GM18519 (cell line): ENCODE measurements at regions not wholly inside any gene's neighbourhood (a gene's known extent, or its start where the extent isn't known, plus 50 kb on each side); places are given as distances from the start of the nearest gene placed in this dataset.
"Not testable (repeated sequence)": the region's sequence is repeated elsewhere in the genome, so short reads cannot be mapped to it uniquely, and the experiment has no call there.

Source experiments
- ATAC-seq: cut with Tn5 transposase; IDR thresholded peaks from one replicate; pipeline ENCODE4 v1.9.1; 2021; ENCODE audit warnings: mild to moderate bottlenecking, moderate library complexity; ENCODE audit not compliant: unreplicated experiment, low FRiP score

DNA sequence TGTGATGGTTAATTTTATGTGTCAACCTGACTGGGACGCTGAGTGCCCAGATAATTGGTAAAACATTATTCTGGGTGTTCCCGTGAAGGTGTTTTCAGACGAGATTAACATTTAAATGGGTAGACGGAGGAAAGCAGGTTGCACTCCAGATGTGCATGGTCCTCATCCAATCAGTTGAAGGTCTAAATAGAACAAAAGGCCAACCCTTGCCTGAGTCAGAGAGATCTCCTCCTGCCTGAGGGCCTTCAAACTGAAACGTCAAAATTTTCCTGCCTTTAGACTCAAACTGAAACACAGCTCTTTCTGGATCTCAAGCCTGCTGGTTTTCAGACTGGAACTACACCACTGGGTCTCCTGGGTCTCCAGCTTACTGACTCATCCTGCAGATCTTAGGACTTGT, 73.5 kb downstream of the NPIPA8 start:
- not testable (repeated sequence) for ATAC-seq

DNA sequence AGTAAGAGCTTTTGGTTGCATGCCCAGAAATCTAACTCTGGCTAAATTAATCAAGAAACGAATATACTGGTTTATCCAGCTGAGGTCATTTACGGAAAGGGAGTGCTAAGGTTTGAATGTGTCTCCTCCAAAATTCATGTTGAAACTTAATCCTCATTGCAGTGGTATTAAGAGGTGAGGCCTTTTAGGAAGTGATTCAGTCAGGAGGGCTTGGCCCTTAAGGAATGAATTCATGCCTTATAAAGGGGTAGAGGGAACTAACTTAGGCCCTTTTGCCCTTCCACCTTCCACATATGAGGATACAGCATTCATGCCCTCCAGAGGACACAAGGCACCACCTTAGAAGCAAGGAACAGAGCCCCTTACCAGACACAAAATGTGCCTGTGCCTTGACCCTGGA, 74.7 kb downstream of the NPIPA8 start:
- ATAC-seq, result not testable (repeated sequence)

DNA sequence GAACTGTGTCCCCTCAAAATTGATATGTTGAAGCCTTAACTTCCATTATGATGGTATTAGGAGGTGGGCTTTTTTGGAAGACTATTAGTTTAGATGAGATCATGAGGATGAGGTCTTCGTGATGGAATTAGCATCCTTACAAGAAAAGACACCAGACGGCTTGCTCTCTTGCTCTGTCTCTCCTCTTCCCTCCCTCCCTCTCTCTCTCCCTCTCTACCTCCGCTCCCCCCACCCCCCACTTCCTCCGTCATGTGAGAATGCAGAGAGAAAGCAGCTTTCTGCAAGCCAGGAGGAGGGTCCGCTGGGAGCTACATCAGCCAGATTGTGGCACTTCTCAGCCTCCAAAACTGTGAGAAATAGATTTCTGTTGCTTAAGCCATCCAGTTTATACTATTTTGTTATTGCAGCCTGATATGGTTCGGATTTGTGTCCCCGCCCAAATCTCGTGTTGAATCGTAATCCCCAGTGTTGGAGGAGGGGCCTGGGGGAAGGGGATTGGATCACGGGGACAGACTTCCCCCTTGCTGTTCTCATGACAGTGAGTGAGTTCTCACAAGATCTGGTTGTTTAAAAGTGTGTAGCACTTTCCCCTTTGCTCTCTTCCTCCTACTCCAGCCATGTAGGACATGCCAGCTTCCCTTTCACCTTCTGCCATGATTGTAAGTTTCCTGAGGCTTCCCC, 76.9 kb downstream of the NPIPA8 start:
- not testable (repeated sequence) for ATAC-seq

DNA sequence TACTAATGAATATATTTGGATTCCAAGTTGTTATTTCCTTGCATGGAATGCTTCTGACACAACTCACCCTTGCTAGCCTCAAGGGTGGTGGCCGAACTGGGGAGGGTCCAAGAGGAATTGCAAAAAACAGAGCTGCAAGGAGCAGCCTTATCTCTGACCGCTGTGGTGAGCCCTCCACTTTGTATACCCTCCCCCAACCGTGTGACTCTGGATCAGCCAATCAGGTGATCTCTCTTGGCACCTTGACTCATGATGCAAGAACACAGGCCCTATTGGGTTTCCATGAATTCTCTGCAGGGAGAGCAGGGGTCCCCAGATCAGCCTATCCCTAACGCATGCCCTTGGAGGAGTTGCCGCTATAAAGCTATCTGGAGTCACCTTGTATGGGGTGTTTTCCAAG, 83.6 kb downstream of the NPIPA8 start:
- not testable (repeated sequence) for ATAC-seq

DNA sequence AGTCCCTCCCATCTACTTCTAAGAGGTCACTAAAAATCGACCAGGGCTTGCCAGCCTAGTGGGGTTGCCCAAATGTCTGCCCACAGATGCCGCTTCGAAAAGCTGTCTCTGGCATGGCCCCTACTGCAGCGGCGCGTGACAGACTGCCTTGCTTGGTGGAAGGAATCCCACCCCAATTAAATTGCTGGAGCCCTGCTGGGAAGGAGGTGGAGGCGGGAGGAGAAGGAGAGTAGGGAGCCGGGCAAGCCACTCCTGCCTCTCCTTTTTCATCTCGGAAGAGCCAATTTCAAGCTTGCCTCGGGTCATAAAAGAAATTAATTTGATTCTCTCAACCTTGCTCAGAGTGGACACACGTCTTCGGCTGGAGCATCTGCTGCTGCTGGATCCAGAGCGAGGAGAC, 106.0 kb downstream of the NPIPA8 start:
- ATAC-seq, result not testable (repeated sequence)

DNA sequence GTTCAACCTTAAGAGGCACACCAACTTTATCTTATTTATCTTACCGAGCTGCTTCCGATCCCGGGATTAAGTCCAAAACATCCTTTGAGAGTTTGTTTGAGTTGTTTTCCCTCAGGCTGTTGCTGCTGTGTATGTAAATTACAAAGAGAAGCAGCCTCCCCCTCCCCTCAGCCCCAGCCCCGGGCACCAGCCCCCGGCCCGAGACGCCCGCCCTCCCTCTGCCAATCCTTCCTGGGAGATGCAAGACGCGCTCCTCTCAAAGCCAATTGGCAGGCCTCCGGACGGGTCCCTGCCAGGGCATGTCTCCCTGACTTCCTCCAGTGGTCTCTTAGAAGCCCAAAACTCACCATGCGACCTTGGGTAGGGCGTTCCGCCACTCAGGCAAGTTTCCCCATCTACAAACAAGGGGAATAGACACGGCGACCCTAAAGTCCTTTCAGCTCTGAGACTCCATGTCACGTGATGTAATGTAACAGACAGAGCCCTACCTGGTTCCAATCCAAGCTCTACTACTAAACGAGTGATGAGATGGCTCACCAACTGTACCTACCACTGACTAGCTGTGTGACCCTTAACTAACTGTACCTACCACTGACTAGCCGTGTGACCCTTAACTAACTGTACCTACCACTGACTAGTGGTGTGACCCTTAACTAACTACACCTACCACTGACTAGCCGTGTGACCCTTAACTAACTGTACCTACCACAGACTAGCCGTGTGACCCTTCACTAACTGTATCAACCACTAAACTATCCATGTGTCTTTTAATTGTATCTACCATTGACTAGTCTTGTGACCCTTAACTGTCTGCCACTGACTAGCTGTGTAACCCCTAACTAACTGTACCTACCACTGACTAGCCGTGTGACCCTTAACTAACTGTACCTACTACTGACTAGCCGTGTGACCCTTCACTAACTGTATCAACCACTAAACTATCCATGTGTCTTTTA, 114.2 kb downstream of the NPIPA8 start:
- not testable (repeated sequence) for ATAC-seq

DNA sequence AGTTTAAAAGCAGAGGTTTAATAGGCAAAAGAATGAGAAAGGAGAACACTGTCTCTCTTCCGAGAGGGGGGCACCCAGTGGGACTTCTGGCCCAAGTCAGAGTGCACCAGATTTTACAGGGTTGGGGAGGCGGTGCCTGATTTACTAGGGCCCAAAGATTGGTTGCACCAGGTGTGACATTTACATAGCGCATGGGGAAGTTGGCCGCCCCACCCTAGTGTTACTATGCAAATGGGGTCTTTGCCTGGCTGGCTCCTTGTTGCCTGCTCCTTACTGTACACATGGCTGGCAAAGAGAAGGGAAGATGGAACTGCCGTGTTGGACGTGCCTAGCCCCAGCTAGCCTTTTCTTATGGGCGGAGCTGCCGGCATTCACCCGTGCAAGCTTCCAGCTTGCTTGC, 118.8 kb downstream of the NPIPA8 start:
- ATAC-seq, result not testable (repeated sequence)

DNA sequence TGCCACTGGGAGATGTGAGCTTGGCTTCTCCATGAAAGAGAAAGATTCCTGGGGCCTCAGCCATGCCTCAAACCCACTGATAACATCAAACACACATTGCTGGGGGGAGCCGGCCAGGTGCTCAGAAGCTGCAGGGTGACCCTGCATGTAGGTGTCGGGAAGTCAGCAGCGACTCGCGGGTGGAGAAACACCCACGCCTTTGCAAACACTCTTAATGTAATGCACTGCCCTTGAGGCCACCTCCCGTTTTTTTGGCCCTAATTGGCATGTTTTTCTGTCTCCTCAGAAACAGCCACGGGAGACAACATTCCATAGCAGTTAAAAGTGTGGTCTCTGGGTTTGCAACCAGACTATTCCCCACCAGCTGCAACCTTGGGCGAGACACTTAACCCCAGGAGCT, 119.7 kb downstream of the NPIPA8 start:
- ATAC-seq, result not testable (repeated sequence)

DNA sequence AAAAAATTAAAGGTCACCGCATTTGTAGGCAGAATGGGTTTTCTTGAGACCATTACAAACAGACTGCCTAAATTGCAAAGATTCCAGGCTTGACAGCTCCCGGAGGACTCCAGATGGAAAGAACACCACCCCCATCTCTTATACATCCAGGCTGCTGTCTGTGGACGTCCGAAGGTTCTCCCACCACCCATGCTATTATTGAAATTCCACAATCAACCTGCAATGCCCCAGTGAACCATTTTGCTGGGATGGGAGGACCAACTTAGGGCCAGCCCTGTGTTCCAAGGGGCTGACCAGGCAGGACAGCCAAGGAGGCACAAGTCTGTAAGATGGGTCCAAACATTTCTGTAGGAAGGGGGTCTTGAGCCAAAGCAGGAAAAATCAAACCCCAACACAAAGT, 122.7 kb downstream of the NPIPA8 start:
- ATAC-seq, result not testable (repeated sequence)

DNA sequence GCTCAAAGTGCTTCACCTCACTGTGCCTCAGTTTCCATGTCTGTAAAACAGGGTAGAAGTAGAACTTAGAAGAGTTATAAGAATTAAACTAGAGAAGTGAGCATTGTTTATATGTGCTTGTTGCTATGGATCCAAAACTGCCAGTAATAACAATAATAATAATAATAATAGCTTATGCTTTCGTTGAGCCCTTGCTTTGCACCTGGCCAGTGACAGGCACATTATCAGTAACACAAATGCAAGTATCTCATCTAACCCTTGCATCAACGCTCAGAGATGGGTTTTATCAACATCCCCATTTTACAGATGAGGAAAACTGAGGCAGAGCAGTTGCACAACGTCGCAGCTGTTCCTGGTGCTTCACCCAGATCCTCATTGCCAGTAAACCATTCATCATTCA, 125.0 kb downstream of the NPIPA8 start:
- ATAC-seq, result not testable (repeated sequence)

DNA sequence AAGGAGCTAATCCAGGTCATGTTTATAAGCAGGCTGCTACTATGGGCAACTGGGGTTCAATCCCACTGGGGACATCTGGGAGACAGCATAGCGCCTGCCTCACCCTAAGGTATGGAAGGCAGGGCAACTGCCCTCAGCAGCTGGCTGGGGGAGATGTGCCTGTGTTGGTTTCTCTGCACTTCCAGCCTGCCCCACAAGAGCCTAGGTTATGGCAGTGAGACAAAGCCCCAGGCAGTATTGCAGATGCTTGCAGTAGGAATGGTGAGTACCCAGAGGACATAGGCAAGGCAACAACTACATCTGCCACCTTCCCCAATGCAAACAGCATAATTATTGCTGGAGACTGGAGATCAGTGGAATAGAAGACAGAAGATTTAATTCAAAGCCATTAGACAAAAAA, 131.8 kb downstream of the NPIPA8 start:
- not testable (repeated sequence) for ATAC-seq

DNA sequence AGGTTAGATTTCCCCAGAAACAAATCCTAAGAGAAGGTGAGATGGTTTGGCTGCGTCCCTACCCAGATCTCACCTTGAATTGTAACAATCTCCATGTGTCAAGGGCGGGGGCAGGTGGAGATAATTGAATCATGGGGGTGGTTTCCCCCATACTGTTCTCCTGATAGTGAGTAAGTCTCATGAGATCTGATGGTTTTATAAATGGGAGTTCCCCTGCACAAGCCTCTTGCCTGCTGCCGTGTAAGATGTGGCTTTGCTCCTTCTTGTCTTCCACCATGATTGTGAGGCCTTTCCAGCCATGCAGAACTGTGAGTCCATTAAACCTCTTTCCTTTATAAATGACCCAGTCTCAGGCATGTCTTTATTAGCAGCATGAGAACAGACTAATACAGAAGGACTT, 132.2 kb downstream of the NPIPA8 start:
- ATAC-seq, result not testable (repeated sequence)

DNA sequence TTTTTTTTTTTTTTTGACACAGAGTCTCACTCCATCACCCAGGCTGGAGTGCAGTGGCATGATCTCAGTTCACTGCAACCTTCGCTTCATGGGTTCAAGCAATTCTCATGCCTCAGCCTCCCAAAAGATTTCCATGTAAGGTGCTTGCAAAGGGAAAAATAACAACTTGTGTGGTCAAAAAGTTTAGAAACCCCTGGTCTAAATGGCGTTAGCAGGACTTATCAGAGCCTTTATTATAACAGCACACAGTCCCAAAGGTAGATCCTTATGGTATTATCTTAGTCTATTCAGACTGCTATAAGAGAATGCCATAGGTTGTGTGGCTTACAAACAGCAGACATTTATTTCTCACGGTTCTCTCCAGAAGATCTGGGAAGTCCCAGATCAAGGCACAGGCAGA, 135.0 kb downstream of the NPIPA8 start:
- not testable (repeated sequence) for ATAC-seq

DNA sequence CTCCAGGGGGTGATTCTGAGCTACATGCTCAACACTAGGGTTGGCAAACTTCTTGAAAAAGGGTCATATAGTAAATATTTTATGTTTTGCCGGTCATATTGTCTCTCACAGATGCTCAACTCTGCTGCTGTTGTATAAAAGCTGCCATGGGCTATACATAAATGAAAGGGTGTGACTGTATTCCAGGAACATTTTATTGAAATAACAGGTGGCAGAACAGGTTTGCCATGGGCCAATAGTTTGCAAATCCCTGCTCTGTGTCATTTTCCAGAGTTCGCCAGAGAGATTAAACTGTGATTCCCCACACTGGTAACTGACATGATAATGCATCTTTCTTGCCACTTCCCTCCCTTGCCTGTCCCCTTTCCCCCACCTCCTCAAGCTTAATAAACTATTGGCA, 144.1 kb downstream of the NPIPA8 start:
- not testable (repeated sequence) for ATAC-seq

DNA sequence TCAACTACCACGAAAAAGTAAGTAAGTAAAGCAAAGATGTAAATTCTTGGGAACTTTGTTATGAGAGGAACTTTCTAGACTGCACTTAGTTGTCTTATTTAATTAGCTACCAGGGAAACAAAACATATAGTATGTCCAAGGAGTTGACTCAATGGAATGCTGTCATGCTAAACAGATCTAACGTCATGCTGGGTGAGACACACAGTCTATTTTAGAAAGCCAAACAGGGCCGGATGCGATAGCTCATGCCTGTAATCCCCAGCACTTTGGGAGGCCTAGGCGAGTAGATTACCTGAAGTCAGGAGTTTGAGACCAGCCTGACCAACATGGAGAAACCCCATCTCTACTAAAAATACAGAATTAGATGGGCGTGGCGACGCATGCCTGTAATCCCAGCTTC, 146.4 kb downstream of the NPIPA8 start:
- ATAC-seq, result not testable (repeated sequence)

DNA sequence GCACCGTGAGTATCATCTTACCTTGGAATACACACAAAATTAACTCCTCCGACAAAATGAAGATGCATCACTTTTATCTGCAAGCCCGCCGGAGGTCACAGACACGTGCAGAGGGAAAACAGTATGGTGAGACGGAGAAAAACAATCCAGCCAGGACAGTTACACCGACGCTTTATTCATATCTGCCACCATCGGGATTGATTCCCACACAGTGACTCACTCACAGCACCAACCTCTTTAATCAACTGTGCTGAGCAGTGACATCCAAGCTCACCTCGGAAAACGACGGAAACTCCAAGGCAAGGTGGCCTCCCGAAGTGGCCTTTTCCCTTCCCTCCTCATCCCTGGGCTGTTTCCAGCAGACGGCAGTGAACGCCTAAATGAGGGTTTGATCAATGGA, 151.8 kb downstream of the NPIPA8 start:
- not testable (repeated sequence) for ATAC-seq

DNA sequence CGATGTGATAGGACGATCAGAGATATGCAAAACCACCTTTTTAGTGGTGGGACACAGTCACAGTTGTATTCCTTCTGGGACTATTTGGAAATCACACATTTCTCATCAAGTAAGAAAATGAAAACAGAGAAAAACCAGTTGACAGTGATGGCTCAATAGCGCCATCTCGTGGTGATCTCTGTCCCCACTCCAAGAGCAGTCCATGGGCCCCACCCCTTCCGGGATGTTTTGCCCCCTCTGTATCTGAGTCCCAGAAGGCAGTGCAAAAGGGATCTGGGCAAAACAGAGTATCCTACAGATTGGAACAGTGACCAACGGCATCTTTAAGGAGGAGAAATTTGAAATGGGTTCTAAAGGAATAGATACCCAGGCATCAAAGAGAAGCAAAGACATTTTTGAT, 155.5 kb downstream of the NPIPA8 start:
- not testable (repeated sequence) for ATAC-seq

DNA sequence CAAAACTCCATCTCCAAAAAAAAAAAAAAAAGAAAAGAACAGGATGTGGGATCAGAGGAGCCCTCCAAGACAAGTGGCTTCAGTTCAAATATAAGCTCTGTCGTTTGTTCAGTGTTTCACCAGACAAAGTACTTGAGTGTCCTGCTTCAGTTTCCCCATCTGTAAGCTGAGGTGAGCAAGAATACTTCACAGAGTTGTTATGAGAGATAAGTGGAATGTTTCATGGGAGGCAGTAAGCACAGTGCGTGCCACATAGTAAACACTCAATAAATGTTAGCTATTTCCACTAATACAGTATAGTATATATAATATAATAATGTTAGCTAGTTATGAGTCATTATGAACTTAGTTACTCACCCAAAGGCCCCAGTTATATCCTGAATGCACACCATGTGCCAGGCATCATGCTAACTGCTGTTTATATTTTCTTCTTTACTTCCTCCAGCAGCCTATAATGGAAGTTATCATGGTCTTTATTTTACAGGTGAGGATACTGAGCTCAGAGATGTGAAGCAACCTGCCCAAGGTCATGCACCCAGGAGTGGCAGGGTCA, 162.5 kb downstream of the NPIPA8 start:
- not testable (repeated sequence) for ATAC-seq

DNA sequence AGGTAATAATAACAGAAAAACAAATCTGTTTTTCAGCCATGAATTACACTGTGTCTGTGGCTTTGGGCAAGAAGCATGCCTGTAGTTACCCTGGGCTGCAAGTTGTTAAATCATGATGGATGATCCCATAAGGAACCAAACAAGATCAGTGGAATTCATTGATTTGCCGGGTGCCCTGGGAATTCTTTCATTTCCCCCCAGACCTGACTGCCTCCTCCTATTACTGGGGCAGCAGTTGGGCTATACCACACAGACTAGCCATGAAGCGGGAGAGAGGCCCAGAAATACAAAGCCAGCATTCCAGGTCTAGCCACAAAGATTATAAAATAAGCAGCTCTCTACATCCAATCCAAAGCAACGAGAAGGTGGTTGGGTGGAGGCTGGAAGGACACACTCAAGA, 174.2 kb downstream of the NPIPA8 start:
- not testable (repeated sequence) for ATAC-seq

DNA sequence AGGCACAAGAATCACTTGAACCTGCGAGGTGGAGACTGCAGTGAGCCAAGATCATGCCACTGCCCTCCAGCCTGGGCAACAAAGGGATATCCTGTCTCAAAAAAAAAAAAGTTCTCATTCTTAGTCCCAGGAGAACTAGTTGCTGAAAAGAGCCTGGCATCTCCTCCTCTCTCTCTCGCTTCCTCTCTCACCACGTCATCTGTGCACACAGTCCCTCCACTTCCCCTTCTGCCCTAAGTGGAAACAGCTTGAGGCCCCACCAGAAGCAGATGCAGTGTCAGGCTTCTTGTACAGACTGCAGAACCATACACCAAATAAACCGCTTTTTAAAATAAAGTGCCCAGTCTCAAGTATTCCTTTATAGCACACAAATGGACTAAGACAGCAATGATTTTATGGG, 175.3 kb downstream of the NPIPA8 start:
- ATAC-seq, result not testable (repeated sequence)

DNA sequence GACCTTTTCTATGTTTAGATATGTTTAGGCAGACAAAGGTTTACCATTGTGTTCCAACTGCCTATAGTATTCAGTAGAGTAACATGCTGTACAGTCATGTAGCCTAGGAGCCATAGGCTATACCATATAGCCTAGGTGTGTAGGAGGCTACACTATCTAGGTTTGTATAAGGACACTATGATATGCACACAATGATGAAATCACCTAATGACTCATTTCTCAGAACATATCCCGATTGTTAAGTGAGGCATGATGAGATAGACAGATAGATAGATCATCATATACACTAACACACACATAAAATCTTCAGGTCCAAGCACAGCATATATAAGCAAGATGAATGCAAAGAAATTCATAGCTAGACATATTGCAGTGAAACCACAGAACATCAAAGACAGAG, 177.4 kb downstream of the NPIPA8 start:
- ATAC-seq, result not testable (repeated sequence)
